Mammary epithelial cell (primary cell): ENCODE measurements at regions not wholly inside any gene's neighbourhood (a gene's known extent, or its start where the extent isn't known, plus 50 kb on each side); places are given as distances from the start of the nearest gene placed in this dataset.

Experiments used
- CTCF ChIP-seq, 2 donors: IDR thresholded peaks in 1 of 2; conservative IDR thresholded peaks in 1 of 2; 2 replicates each; pipeline ENCODE4 v1.5.1; 2011 to 2012; ENCODE audit warnings: inconsistent platforms in 2 of 2, low read length in 2 of 2, mild to moderate bottlenecking in 2 of 2, control low read depth in 1 of 2, low read depth in 1 of 2; ENCODE audit not compliant: insufficient read depth in 1 of 2; ENCODE audit errors: extremely low read depth in 1 of 2
- EZH2 ChIP-seq: IDR thresholded peaks from 2 replicates; pipeline ENCODE4 v1.6.1; 2012; ENCODE audit warnings: low read length, inconsistent platforms, borderline replicate concordance

- TF ChIP-seq CTCF (conservative IDR thresholded peaks at IDR 0.05 in 1 of 2, IDR thresholded peaks at IDR 0.05 in 1 of 2; ENCODE audit: extremely low read depth in 1 of 2, insufficient read depth in 1 of 2, low read depth in 1 of 2, low read length in 2 of 2) (no peak), EZH2 (no peak)
Observed at GRCh38 chr4:27908356-27908755, 1047.7 kb downstream of the STIM2 start.
